DOHH2 (cell line): ENCODE measurements at regions not wholly inside any gene's neighbourhood (a gene's known extent, or its start where the extent isn't known, plus 50 kb on each side); places are given as distances from the start of the nearest gene placed in this dataset.

Experiments used
- H3F3A ChIP-seq: fragments of 200-600 bp; sonication (generic), shearing (Covaris generic); 2 replicates; pipeline ENCODE4 v1.6.0; 2016; ENCODE audit warnings: antibody characterized with exemption, mild to moderate bottlenecking; ENCODE audit not compliant: control insufficient read depth, insufficient read depth
- H3K27ac ChIP-seq: fragments of 200-600 bp; sonication (generic); 2 replicates; pipeline ENCODE4 v1.5.1; 2014; ENCODE audit warnings: low read depth, mild to moderate bottlenecking, low read length, moderate library complexity
- H3K27me3 ChIP-seq: fragments of 200-600 bp; sonication (generic); 2 replicates; pipeline ENCODE4 v1.6.1; 2014; ENCODE audit warnings: mild to moderate bottlenecking, low read length, mixed read lengths; ENCODE audit not compliant: control insufficient read depth
- H3K36me3 ChIP-seq: fragments of 200-600 bp; sonication (generic); 2 replicates; pipeline ENCODE4 v1.6.1; 2014; ENCODE audit warnings: mild to moderate bottlenecking, low read length, moderate library complexity, mixed read lengths; ENCODE audit not compliant: control insufficient read depth
- H3K4me1 ChIP-seq: fragments of 200-600 bp; sonication (generic); 2 replicates; pipeline ENCODE4 v1.6.1; 2014; ENCODE audit warnings: mild to moderate bottlenecking, low read length, mixed read lengths; ENCODE audit not compliant: control insufficient read depth
- H3K4me2 ChIP-seq: fragments of 200-600 bp; sonication (generic); 2 replicates; pipeline ENCODE4 v1.6.0; 2014; ENCODE audit warnings: mild to moderate bottlenecking, low read length, moderate library complexity
- H3K4me3 ChIP-seq: fragments of 200-600 bp; sonication (generic); 2 replicates; pipeline ENCODE4 v1.5.1; 2014; ENCODE audit warnings: mild to moderate bottlenecking, low read length, mixed read lengths
- H3K79me2 ChIP-seq: fragments of 200-600 bp; sonication (generic); 2 replicates; pipeline ENCODE4 v1.6.1; 2014; ENCODE audit warnings: mild to moderate bottlenecking, low read length, mixed read lengths; ENCODE audit not compliant: control insufficient read depth
- H3K9me2 ChIP-seq: fragments of 200-600 bp; sonication (generic); replicated peaks from 2 replicates; pipeline ENCODE4 v1.6.1; 2014; ENCODE audit warnings: mild to moderate bottlenecking, low read length, mixed read lengths; ENCODE audit not compliant: control insufficient read depth
- H3K9me3 ChIP-seq: fragments of 200-600 bp; sonication (generic); 2 replicates; pipeline ENCODE4 v1.6.1; 2014; ENCODE audit warnings: antibody characterized with exemption, low read length, mixed read lengths; ENCODE audit not compliant: control insufficient read depth, insufficient read depth
- H4K20me1 ChIP-seq: fragments of 200-600 bp; sonication (generic); 2 replicates; pipeline ENCODE4 v1.6.0; 2014; ENCODE audit warnings: low read depth, mild to moderate bottlenecking, antibody characterized with exemption, low read length, moderate library complexity; ENCODE audit not compliant: control insufficient read depth, insufficient read depth
- CTCF ChIP-seq: fragments of 200-600 bp; sonication (generic); IDR thresholded peaks from one replicate; pipeline ENCODE4 v1.5.1; 2014; ENCODE audit warnings: antibody characterized with exemption, mild to moderate bottlenecking, low read depth, low read length; ENCODE audit not compliant: poor library complexity, severe bottlenecking
- EZH2phosphoT487 ChIP-seq: fragments of 200-600 bp; sonication (generic); IDR thresholded peaks from 2 replicates; pipeline ENCODE4 v1.6.1; 2017; ENCODE audit warnings: borderline replicate concordance, mild to moderate bottlenecking, antibody characterized with exemption, low read length, moderate library complexity, mixed read lengths

- no peaks in the 10 kb centered on the region for H3K9me2 ChIP-seq
- H3K79me2 ChIP-seq = no peaks in the 10 kb centered on the region
- H3K4me1 ChIP-seq = no peaks in the 10 kb centered on the region
- TF ChIP-seq EZH2phosphoT487 (no peak), CTCF (no peak)
- no peaks in the 10 kb centered on the region for H3K27me3 ChIP-seq
- H4K20me1 ChIP-seq = no peaks in the 10 kb centered on the region
- no peaks in the 10 kb centered on the region for H3F3A ChIP-seq
- no peaks in the 10 kb centered on the region for H3K9me3 ChIP-seq
- H3K27ac ChIP-seq = no peak overlapping the region
- H3K4me3 ChIP-seq = no peak overlapping the region
- H3K4me2 ChIP-seq = no peak overlapping the region
- H3K36me3 ChIP-seq = no peaks in the 10 kb centered on the region
Observed at GRCh38 chr2:195057001-195057400, 600.0 kb upstream of the SLC39A10 start.

DNA sequence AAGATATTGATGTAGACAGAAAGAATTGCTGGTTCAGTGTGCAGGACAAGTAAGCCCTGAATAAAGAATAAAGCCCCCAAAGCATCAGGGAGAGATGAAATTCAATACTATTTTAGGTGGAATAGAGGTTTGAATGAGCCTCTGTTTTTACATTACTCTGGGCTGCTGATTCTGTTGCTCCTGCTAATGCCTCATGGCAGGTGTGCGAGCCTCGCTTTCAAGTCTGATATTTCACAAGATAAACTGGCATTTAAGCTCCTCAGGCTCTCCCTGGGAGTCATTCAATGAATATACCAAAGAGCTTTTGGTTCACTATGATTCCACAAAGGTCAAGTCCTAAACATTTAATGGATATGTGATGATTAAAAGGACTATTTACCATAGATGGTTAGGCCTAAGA, 601.0 kb upstream of the SLC39A10 start:
- no peaks in the 10 kb centered on the region for H4K20me1 ChIP-seq

GRCh38 chr2:195051401-195051800, 605.6 kb upstream of the SLC39A10 start:
- Histone ChIP-seq H3K4me1 (no peaks in the 10 kb centered on the region), H3K36me3 (no peaks in the 10 kb centered on the region), H3K79me2 (no peaks in the 10 kb centered on the region), H3K4me3 (no peak overlapping the region), H3K9me3 (no peaks in the 10 kb centered on the region), H4K20me1 (no peaks in the 10 kb centered on the region), H3K27me3 (no peaks in the 10 kb centered on the region), H3F3A (no peaks in the 10 kb centered on the region), H3K4me2 (no peak overlapping the region), H3K27ac (no peak overlapping the region), H3K9me2 (no peaks in the 10 kb centered on the region)
- no peak for TF ChIP-seq CTCF
- TF ChIP-seq EZH2phosphoT487 = no peak

More for the DNA sequence above, 601.0 kb upstream of the SLC39A10 start:
- no peak for TF ChIP-seq EZH2phosphoT487
- TF ChIP-seq CTCF = no peak
- Histone ChIP-seq H3K79me2 (no peaks in the 10 kb centered on the region), H3K36me3 (no peaks in the 10 kb centered on the region), H3K9me2 (no peaks in the 10 kb centered on the region), H3K4me1 (no peaks in the 10 kb centered on the region), H3F3A (no peaks in the 10 kb centered on the region), H3K27ac (no peak overlapping the region), H3K4me2 (no peak overlapping the region), H3K9me3 (no peaks in the 10 kb centered on the region), H3K4me3 (no peak overlapping the region), H3K27me3 (no peaks in the 10 kb centered on the region)
